SKM-1 (cell line): ENCODE measurements at regions not wholly inside any gene's neighbourhood (a gene's known extent, or its start where the extent isn't known, plus 50 kb on each side); places are given as distances from the start of the nearest gene placed in this dataset.

Source experiments
- DNase-seq: peaks from one replicate; lab custom pipeline; 2025; ENCODE audit not compliant: unreplicated experiment; lab: John Stamatoyannopoulos, UW

DNA sequence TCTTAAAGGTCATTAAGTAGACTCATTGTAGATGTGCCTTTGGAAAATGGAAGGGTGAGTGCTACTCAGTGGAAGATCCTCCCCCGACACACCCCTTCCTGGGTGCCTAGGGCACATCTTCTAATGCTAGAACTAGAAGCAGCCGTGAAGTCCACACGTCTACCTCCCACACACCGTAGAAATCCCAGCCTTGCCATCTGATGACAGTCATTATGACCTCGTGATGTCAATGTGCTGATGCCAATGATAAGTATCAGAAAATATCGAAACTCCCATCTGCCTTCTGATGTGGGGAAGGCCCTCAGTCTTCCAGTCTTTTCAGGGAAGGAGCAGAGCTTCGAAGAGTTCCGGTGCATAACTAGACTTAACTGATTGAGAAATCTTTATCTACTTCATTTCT lies 282.1 kb upstream of the ROPN1 start:
- no peak for DNase-seq

DNA sequence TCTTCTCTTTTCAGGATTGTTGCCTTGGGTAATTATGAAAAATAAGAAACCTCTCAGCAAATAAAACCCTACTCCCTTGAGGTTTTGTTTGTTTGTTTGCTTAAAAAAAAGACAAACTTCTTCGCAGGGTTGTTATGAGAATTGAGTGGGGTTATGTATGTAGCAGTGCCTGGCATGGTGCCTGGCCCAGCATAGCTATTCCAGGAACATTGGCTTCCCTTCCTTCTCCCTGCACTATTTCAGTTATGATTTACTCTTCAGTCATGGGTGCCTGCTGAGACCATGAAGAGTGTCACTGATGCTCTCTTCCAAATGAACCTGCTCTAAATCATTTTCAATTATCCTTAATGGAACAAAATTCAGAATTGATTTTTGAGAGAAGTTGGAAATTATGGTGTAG lies 283.5 kb upstream of the ROPN1 start:
- DNase-seq: no peak

DNA sequence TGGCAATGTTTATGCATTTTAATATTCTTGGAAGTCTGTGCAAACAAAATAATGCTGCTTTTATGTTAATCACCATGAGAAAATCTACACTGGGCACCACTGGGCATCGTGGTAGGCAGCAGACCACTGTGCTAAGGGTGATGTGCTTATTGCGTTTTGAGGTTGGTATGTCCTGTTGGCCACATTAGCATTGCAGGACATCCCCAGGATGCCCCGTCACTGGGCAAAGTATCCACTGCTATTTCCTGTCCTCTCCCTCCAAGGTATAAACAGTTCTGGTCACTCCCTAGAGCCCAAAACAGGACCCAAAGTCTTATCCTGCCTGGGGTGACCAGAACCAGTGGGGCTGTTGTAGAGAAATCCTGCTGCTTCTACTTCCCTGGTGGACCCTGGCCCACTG lies 284.2 kb upstream of the ROPN1 start:
- DNase-seq: no peak

DNA sequence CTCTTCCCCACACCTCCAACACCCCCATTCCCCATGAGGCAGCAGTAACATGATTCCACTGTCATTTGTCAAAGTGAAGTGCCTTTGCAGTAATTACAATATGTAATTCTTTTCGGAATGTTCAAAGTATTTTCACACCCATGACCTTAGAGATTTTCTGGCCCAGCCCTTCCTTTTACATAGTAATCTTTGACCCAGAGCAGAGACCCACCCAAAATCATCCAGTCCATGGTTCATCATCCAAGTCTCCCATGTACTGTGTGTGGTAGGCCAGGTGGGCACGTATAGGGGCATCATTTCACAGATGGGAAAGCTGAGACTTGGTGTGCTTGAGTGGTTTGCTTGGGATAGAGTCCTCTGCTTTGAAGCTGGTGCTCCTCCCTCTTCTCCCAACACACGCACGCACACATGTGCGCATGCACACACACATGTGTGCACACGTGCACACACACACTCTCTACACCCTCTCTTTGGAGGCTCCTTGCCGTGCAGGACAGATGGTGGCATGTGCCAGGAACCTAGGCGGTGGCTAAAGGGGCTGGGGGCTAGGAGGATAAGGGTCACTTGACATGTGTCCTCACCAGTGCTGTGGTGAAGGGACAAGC lies 284.7 kb upstream of the ROPN1 start:
- DNase-seq: no peak

DNA sequence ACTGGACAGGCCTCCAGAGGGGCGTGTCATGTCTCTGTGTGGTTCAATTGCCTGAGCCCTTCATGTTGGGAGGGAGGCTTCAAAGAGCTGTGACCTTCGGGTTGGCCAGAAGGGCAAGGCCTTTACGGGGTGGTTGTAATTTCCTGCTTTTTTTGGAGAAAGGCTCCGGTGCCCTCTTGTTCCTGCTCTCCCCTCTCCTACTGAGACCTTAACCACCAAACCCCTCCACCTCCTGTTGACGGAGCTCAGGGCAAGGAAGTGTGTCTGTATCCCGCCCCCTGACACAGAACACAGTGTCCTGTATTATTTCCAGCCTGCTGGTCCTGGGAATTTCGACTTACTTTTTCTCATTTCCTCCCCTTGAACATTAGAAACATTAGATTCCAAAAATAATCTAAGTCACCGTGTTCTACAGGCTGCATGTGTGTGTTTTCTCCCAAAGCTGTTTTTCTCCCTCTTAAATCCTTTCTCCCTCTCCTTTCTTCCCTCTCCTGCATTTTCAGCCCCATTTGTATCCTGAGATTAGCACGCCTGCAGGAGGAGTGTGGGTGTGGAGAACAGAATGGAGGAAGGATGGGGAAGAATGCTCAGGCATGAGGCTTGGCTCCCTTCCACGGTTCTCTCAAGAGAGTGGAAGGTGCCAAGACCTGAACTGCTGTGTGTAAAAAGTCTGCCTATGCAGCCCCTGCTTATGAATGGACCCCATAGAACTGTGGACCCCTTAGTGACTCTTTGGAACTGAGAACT lies 285.4 kb upstream of the ROPN1 start:
- no peak for DNase-seq

DNA sequence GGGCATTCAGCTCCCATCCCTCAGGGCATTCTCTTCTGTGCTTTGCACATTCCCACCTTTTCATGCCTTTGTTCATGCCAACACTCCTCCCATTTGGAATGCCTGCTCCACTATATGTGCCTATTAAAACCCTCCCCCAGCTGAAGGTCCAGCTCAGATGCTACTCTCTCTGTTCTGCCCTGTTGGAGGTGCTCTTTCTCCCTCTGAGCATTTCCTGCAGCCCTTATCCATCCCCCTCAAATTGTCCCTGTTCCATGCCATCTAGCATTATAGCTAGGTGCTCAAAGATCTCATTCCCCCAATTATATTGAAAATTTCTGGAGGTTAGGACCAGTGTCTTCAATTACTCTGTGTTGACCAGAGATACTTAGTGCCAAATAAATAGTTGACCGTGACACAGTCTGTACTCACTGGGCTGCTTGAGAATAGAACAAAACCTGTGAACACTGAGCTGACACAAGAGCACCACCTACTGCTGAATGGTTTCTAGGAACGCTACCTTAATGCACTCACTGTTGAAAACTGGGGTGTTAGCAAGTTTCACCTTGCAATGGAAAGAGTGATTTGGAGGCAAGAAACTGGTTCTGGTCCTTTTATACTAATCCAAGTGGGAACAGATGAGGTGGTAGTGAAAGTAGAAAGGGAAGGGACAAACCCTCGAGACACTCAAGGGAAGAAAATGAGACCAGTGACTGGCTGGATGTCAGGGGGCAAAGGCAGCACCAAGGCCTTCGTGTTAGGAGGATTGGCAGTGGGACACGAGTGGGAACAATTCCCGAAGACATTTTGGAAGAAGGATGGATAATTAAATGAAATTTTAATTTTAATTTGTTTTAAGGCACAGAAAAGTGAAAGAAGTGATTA lies 289.8 kb upstream of the ROPN1 start:
- DNase-seq: no peak

DNA sequence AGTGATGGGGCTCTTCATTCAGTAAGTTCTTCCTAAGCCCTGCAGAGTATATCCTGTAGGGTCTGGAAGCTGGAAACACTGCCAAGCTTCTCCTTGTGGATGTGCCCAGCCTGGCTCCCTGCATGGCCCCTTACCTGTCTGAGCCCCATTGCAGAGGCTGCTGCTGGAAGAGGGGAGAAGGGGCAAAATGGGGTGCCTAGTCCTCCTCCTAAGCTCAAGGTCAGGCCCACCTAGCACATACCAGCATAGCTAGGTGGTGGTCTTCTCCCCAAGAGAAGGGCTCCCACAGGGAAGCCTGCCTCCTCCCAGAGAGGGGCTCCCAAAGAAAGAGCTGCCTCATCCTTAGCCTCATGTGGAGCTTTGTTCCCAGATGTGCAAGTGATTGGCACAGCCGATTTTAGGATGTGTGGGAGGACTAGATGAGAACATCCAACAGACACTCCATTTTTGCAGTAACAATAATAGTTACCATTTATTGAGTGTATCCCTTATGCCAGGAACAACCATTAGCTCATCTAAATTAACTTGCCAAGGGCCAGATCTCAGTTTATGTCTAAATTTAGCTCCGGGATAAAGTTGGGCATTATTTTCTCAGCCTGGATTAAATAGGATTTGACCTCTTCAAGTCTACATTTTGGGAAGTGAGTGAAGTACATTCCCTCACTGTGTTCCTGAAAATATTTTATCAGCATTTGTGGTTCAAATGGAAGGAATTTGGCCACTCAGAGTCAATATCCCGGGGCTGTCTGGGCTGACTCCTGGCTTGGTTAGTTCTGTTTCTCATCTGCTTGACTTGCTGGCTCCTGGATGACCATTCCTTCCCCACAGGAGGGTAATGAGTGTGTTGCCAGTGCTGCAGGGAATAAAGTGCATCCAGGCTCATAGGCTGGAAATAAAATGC lies 291.1 kb upstream of the ROPN1 start:
- DNase-seq: no peak

DNA sequence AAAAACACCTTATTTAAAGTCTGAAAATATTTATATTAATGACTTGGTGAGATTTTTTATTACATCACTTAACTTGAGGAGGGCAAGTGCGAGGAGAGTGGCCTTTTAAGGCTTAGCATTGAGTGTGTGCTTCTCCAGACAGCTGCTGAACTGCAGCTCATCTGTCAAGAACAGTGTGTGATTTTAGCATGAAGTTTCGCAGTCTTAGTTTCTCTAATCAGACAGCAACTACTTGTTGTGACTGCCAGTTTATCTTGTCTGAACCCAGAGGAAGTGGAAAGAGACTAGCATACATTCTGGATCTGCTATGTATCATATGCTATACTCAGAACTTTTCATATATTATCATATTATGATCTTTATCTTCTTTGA lies 291.7 kb upstream of the ROPN1 start:
- DNase-seq: no peak

DNA sequence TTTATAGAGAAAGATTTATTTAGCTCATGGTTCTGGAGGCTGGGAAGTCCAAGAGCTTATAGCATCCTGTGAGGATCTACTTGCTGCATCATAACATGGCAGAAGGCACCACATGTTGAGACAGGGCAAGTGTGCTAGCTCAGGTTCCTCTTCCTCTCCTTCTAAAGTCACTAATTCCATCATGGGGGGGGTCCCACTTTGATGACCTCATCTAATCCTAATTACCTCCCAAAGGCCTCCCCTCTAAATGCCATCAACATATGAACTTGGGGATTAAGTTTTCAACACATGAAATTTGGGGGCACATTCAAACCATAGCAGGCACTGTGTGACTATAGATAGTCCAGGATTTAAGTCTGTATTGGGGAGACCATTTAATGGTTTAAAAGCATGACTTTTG lies 297.1 kb upstream of the ROPN1 start:
- DNase-seq: no peak

DNA sequence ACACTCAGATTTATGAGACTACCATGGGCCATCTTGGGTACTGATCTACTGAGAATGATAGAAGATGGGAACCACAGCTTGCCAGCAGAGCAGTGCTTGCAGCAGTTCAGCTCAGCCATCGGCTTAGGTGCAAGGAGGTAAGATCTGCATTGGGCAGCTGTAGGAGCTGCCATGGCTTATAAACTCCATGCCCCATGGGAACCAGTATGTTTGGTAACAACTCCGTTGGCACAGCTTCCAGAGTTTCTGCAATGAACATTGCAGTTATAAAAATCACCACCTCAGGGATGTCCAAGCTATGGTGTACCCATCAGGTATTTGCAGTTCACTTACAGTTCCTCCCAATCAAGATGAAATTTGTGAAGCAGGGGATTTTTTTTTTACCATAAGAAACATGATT lies 299.1 kb upstream of the ROPN1 start:
- DNase-seq: no peak

DNA sequence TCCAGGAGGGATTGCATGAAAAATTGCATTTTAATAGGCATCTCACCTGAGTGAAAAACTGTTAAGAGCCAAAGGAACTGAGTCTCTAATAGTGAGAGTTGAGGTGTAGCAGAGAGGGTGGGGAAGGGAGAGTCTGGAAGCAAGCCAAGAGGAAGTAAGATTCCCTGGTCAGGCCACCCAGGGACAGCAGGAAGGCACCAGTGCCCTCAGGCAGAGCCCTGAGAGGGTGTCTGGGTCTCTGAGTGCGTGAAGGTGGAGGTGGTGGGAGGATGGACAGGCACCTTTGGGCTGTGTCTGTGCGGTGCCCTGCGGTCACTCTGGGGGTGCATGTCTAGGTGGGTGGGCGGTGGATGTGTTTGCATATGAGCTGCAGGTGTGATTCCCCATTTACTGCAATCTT lies 300.4 kb upstream of the ROPN1 start:
- DNase-seq: no peak

DNA sequence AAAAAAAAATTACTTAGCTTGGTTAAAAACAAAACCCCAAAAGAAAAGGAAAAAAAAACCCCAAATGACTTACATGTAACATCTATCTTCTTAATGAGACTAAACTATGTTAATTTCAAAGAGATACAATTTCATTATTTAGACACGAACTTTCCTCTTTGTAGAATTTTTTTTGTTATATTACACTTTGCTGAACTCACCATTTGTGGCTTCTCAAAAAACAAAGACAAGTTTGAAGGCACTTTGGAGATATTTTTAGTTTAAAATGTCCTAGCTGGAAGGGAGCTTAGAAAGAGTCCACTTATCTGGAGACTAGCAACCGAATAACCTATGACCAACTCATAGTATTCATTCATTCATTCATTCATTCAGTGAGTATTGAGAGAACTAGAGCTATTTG lies 301.7 kb upstream of the ROPN1 start:
- no peak for DNase-seq

DNA sequence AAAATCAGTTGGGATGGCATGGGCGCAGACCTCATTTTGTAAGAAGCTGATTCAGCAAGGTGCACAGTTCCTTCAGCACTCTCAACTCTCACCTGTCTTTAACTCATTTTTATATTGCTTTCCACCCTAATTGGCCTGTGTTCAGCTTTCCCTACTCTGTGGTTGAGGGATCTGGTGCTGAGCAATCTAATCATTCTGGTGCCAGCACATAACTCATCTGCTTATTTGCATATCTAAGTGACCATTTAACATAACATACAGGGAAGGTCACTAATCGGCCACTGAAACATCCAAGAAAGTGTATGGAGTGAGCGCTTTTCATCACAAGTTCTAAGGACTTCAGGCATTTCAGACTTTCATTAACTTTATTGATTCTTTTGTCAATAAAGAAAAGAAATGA lies 303.4 kb upstream of the ROPN1 start:
- no peak for DNase-seq

DNA sequence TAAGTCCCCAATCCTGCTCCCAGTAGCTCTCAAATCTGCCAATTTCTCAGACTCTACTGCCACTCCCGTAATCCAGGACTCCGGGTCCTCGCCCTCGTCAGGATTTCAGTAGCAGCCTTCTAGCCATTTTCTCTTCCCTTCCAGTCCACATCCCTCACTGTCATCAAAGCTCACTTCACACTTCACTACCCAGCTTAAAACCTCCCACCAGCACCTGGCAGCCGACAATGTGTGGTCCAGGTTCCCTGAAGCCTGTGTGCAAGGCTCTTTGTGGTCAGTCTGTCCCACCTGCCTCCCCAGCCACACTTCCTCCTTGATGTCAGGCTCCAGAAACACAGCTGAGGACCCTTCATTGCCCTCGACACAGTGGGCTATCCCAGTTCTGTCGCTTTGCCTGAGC lies 304.5 kb upstream of the ROPN1 start:
- DNase-seq: no peak

DNA sequence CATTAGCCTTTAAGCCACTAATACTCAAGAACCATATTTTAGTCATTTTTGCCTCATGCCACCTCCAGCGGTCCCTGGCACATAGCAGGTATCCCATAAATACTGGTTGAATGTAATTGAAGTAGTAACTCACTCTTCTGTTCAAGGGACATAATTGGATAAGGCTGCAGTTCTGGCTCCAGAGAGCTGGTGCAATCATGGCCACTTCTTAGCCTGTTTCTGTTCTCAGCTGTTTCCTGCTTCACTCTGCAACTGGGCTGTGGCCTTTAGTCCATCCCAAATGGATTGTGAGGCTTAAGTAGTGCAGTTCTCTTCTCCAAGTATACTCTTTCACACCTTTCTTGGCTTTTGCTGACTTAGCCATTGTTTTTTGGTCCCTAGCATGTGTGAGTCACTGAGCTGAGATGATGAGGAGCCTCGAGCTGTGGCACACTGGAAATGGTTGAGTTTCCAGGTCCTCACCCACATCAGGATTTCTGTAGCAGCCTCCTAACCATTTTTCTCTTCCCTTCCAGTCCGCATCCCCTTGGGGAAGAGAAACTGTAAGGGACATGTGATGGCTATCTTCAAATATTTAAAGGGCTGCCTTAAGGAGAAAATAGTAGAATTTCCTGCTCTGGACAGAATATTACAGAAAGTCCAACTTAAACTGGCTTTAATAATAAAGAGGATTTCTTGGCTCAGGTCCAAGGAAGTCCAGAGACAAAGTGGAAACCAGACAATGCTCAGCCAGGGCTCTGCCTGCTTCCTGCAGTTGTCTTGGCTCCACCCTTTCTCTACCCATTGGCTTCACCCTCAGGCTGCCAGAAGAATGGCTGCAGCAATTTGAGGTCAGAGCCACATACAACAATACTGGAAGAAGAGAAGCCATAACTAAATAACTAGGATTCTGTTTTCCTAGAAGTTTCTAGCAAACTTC lies 305.4 kb upstream of the ROPN1 start:
- no peak for DNase-seq

DNA sequence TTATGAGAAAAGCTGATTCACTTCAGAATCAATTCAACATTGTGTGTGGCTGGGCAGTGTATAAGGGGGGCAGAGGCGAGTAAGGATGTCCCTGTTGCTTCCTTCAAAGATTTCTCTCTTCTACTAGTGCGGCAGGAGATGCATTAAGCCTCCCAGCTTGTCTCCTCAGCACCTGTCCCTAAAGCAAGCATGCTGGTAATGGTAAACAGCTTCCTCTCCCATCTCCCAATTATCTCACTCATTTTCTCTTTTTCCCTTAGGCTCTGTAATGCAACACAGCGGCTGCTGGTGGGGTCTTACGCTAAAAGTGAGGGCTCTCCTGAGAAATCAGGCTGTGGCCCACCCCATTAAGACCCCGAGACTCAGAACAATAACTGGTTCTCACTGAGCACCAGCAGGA lies 306.4 kb upstream of the ROPN1 start:
- DNase-seq: no peak

DNA sequence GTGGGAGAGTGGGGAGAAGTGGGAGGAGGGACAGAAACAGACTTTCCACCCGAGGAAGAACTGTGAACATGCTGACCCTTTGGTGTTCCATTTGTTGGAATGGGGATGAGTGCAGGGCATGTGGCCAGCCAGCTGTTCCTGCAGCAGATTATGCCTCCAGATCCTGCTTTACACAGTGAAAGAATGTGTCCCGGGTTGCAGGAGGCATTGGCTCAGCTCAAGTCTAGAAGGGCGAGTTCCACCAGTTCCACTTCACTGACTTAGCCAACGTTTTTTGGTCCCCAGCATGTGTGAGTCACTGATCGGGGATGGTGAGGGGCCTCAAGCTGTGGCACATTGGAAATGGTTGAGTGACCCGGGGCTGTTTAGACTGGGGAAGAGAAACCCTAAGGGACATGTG lies 307.0 kb upstream of the ROPN1 start:
- no peak for DNase-seq

DNA sequence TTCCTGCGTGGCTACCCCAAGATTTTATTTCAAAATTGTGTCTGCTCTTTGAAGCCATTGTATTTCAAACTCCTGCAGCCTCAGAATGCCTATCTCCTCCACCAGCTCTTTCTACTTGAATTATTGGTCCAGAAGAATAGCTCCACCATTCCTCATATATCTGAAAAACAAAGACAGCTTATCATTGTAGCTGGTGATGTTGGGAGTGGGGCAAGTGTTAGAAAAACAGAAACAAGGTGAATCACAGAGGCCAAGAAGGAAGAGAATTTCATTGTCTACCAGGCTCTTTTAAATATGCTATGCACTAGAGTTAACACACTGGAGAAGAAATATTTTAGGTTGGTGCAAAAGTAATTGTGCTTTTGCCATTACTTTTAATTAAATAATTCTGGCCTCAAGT lies 307.9 kb upstream of the ROPN1 start:
- DNase-seq: no peak

DNA sequence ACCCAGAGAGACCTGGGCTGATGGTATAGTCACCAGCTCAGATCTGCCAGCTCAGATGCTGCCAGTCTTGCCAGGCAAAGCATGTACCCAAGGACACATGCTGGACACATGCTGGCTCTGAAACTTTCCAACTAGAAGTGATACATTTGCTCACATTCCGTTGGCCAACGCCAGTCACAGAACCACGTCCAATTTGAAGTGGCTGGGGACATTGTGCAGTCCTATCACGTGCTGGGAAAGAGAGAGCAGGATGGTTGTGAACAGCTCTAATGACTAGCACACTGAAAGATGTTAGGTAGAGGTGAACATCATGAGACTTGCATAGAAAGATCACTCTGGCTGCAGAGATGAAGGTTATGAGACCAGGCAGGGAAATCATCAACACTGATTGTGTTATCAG lies 308.5 kb upstream of the ROPN1 start:
- no peak for DNase-seq

DNA sequence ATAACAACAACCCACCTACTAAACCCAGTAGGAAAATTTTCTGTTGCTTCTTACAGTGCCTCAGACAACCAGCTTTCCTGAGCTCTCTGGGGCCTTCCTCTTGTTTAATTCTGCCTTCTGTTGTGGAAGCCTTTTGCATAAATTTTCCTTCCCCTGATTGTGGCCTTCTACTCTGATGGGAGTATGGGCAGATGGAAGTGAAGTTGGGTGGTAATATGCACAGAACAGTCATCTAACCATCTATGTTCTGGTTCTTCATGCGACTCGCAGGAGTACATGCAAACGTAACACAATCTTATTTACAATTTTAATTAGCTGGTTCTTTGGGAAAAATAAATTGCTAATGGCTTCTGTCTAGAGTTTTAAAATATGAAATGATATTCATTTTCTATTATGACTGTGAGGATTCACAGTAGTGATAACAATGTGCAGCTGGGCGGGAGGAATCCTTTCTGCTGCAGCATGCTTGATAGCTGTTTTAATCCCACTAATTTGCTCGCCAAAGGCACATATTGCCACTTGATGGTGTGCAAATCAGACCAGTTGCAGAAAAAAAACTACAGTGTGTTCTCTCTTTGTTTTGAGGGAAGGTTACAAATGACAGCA lies 311.5 kb upstream of the ROPN1 start:
- DNase-seq: no peak
